Bronchial epithelial cell (primary cell): ENCODE measurements at regions not wholly inside any gene's neighbourhood (a gene's known extent, or its start where the extent isn't known, plus 50 kb on each side); places are given as distances from the start of the nearest gene placed in this dataset.

ENCODE experiments used
- DNase-seq: peaks from one replicate; pipeline ENCODE4 v3.0.0-alpha.2; 2010; ENCODE audit warnings: low read depth
- FAIRE-seq: peaks from 2 replicates; lab custom pipeline; 2011; peaks lifted over from hg19 to GRCh38; lab: Jason Lieb, UNC
- H3K27me3 ChIP-seq: 2 replicates; pipeline ENCODE4 v1.5.1; 2011; ENCODE audit warnings: low read length; ENCODE audit not compliant: control insufficient read depth, insufficient read depth
- H3K36me3 ChIP-seq: 2 replicates; pipeline ENCODE4 v1.5.1; 2011; ENCODE audit warnings: low read length; ENCODE audit not compliant: control insufficient read depth, insufficient read depth
- H3K4me3 ChIP-seq: 2 replicates; pipeline ENCODE4 v1.5.1; 2011; ENCODE audit warnings: mild to moderate bottlenecking, low read depth, low read length, control low read depth
- CTCF ChIP-seq: IDR thresholded peaks from 2 replicates; pipeline ENCODE4 v1.5.1; 2011; ENCODE audit warnings: mild to moderate bottlenecking, moderate library complexity, low read length, control low read depth, inconsistent platforms; ENCODE audit not compliant: insufficient read depth, severe bottlenecking

- H3K36me3 ChIP-seq = no peaks in the 10 kb centered on the region
- TF ChIP-seq CTCF = no peak
- no peaks in the 10 kb centered on the region for H3K27me3 ChIP-seq
- H3K4me3 ChIP-seq = no peak overlapping the region
- no peak for FAIRE-seq
- no peak for DNase-seq
These were observed 664.0 kb downstream of the TLE4 start for GRCh38 chr9:80235752-80236151.

- no peak for FAIRE-seq
- Histone ChIP-seq H3K36me3 (no peaks in the 10 kb centered on the region), H3K4me3 (no peak overlapping the region), H3K27me3 (no peaks in the 10 kb centered on the region)
- no peak for DNase-seq
- TF ChIP-seq CTCF = no peak
These were observed 662.1 kb downstream of the TLE4 start for GRCh38 chr9:80233906-80234305.

GRCh38 chr9:80233102-80233843, 661.5 kb downstream of the TLE4 start:
- FAIRE-seq (no peak), DNase-seq (no peak)
- Histone ChIP-seq H3K36me3 (no peaks in the 10 kb centered on the region), H3K27me3 (no peaks in the 10 kb centered on the region), H3K4me3 (no peak overlapping the region)
- no peak for TF ChIP-seq CTCF

- Histone ChIP-seq H3K4me3 (no peak overlapping the region), H3K36me3 (no peaks in the 10 kb centered on the region), H3K27me3 (no peaks in the 10 kb centered on the region)
- no peak for FAIRE-seq
- TF ChIP-seq CTCF = no peak
- DNase-seq = no peak
These were observed 659.8 kb downstream of the TLE4 start for GRCh38 chr9:80231318-80232236.

- DNase-seq (no peak), FAIRE-seq (no peak)
- Histone ChIP-seq H3K27me3 (no peaks in the 10 kb centered on the region), H3K4me3 (no peak overlapping the region), H3K36me3 (no peaks in the 10 kb centered on the region)
- TF ChIP-seq CTCF = no peak
These were observed 652.1 kb downstream of the TLE4 start for GRCh38 chr9:80223897-80224296.
